ENCODE measurements at regions not wholly inside any gene's neighbourhood (a gene's known extent, or its start where the extent isn't known, plus 50 kb on each side); places are given as distances from the start of the nearest gene placed in this dataset.

- TF ChIP-seq CTCF (IDR thresholded peaks at IDR 0.05) = no peak
Observed at GRCh38 chr6:82616386-82617028, 252.9 kb downstream of the TPBG start.

DNA sequence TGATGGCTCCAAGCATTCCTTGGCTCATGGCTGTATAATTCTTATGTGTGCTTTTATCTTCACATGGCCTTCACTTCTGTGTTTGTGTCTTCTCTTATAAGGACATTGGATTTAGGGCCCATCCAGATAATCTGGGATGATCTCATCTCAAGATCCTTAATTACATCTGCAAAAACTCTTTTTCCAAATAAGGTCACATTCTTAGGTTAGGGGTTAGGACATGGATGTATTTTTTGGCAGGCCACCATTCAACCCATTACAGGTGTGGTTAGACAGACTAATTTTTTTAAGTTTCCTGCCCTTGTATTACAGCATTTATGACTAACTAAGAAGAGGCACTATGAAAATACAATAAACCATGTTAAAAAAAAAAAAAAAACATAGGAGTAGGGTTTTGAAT, 254.0 kb downstream of the TPBG start:
- no peak for TF ChIP-seq CTCF (IDR thresholded peaks at IDR 0.05)

GRCh38 chr6:82619573-82619972, 256.0 kb downstream of the TPBG start:
- no peak for TF ChIP-seq CTCF (IDR thresholded peaks at IDR 0.05)

- TF ChIP-seq CTCF (IDR thresholded peaks at IDR 0.05) = no peak
Observed at GRCh38 chr6:82622461-82622860, 258.8 kb downstream of the TPBG start.

DNA sequence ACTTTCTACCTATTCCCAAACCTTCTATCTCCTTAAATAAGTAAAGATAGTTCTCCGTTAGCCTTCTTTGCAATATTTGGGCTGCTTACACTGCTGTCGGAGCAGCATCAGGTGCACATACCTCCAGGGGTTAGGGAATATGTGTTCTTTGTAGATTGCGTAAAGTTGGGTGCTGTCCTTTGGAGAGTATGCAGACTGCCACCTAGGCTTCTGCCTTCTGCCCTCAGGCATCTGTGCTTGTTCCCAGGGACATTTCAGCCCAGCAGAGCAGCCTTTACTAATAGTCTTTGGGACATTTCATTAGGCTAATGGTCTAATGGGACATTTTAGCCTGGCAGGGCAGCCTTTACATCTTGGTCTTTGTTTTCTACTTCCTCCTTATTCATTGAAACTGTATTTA, 260.6 kb downstream of the TPBG start:
- TF ChIP-seq CTCF (IDR thresholded peaks at IDR 0.05) = no peak

GRCh38 chr6:82629921-82630320, 266.3 kb downstream of the TPBG start:
- no peak for TF ChIP-seq CTCF (IDR thresholded peaks at IDR 0.05)

DNA sequence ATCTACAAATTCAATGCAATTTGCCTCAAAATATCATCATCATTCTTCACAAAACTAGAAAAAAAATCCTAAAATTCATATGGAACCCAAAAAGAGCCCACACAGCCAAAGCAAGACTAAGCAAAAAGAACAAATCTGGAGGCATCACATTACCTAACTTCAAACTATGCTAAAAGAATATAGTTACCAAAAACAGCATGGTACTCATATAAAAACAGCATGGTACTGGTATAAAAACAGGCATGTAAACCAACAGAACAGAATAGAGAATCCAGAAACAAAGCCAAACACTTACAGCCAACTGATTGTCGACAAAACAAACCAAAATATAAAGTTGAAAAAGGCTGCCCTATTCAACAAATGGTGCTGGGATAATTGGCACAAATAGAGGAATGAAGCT, 278.1 kb downstream of the TPBG start:
- no peak for TF ChIP-seq CTCF (IDR thresholded peaks at IDR 0.05)
